ENCODE measurements at regions not wholly inside any gene's neighbourhood (a gene's known extent, or its start where the extent isn't known, plus 50 kb on each side); places are given as distances from the start of the nearest gene placed in this dataset.
A peak's percentile ranks its signal among the peaks of the same experiment; 100 is the strongest.
"Not testable (repeated sequence)": the region's sequence is repeated elsewhere in the genome, so short reads cannot be mapped to it uniquely, and the experiment has no call there.

DNA sequence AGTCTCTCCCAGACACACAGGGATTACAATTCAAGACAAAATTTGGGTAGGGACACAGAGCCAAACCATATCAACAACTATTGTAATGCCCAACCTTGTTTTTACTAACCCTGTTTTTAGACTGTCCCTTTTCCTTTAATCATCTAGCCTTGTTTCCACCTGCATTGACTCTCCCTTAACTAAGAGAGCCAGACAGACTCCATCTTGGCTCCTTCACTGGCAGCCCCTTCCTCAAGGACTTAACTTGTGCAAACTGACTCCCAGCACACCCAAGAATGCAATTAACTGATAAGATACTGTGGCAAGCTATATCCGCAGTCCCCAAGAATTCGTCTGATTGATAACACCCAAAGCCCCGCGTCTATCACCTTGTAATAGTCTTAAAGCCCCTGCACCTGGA lies 151.8 kb upstream of the DGKB start:
- not testable (repeated sequence) for DNase-seq (ENCODE audit: low read depth in 2 of 2)

DNA sequence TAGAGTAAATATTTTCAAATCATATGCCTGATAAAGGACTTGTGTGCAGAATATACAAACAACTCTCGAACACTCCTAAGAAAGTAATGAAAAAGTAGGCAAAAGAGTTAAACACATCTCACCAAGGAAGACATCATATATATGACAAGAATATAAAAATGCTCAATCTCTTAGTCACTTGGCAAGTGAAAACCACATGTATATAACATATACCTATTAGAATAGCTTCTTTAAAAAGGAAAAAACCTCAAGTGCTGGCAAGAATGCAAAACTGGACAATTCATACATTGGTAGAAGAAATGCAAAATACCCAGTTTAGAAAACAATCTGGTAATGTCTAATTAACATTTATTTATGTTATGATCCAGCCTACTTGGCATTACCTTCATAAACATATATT lies 146.6 kb upstream of the DGKB start:
- DNase-seq (ENCODE audit: low read depth in 2 of 2) = no peak

DNA sequence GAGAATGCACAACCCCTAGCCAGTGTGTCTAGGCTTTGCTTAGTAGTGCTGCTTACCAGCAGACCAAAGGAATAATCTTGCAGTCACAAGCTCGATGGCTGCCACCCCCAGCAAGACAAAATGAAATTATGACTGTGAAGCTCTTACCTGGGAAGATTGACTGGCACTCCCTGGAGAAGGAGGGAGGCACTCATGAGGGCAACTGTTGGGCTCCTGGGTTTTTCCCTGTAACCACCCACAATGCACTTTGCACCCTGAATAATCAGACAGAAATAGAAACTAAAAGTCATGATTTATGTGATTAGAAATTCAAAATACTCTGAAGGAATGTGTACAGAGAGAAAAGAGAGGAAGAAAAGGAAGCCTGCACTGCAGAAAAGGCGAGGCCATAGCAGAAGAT lies 144.3 kb upstream of the DGKB start:
- no peak for DNase-seq (ENCODE audit: low read depth in 2 of 2)

DNA sequence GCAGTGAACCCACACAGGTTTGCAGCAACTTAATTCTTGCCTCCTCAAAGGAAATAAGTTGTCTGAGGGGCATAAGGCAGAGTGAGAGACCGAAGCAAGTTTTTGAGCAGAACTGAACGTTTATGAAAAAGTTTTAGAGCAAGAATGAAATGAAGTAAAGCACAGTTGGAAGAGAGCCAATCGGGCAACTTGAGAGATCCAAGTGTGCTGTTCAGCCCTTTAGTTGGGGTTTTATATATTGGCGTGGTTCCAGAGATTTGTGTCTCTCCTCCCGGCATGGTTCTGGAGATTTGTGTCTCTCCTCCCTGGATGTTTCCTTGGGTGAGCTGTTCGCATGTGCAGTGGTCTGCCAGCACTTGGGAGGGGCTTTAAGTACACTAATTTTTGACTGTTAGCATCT lies 141.4 kb upstream of the DGKB start:
- no peak for DNase-seq (ENCODE audit: low read depth in 2 of 2)

- peak in 1 of 2 donors; percentile 12 for DNase-seq (ENCODE audit: low read depth in 2 of 2)
Measured at GRCh38 chr7:15042285-15043065, 139.9 kb upstream of the DGKB start.

GRCh38 chr7:15041226-15041625 lies 138.7 kb upstream of the DGKB start:
- no peak for DNase-seq (ENCODE audit: low read depth in 2 of 2)

- DNase-seq (ENCODE audit: low read depth in 2 of 2) = no peak
Measured at GRCh38 chr7:15035814-15036213, 133.3 kb upstream of the DGKB start.

- DNase-seq (ENCODE audit: low read depth in 2 of 2) = no peak
Measured at GRCh38 chr7:15033039-15033438, 130.5 kb upstream of the DGKB start.

GRCh38 chr7:15018981-15019380 lies 116.4 kb upstream of the DGKB start:
- DNase-seq (ENCODE audit: low read depth in 2 of 2) = no peak

GRCh38 chr7:15016766-15017165 lies 114.2 kb upstream of the DGKB start:
- peak; percentile 23 to 54 for DNase-seq (ENCODE audit: low read depth in 2 of 2)

DNA sequence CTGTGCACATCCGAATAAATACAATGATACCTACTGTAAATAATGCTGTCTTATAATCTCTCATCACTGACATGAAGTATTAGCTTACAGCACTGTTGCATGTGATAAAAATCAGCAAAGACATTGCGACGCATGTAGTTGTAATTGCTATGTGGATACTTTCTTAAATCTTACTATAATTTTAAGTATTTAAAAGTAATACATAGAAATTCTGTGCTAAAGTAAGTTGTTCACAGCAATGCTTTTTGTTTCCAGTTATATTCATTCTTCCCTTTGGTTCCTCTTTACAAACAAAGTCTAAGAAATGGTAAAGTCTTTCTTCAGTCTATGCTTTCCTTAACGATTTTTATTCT lies 113.7 kb upstream of the DGKB start:
- DNase-seq (ENCODE audit: low read depth in 2 of 2) = no peak

DNA sequence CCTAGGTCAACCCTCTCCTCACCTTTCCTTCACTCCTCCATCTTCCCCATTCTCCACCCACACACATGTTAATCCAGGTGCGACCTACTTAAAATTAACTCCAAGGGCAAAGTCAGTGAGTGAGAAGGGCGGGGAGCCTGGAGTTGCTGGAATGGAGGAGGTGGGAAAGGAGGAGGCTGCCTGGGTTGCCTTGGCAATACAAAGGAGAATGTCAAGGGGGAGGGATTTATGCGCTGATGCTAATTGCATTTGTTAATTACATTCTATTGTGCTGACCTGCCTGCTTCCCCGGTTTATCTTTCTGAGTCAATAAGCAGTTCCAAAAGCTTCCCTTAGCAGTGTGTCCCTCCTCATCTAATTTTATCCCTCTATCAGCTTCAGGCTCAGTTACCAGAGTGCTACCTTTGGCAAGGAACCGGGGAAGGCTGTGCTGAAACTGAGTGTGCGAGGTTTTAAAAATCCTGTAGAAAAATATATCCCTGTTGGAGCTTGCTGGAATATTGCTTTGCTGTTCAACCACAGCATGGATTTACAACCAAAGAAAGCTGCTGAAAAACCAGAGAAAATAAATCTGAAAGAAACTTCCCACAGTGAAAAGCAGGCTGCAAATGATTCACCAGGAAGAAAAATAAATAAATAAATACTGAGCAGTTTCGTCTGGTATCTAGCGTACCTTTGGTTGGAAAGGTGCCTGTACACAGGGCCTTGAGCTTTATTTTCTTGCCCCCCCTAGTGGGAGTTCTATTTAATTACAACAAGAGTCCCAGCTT lies 113.2 kb upstream of the DGKB start:
- peak; percentile 74 to 82 for DNase-seq (ENCODE audit: low read depth in 2 of 2)

GRCh38 chr7:15012135-15012534 lies 109.6 kb upstream of the DGKB start:
- DNase-seq (ENCODE audit: low read depth in 2 of 2) = no peak

- DNase-seq (ENCODE audit: low read depth in 2 of 2) = no peak
Measured at GRCh38 chr7:15011289-15011688, 108.7 kb upstream of the DGKB start.

DNA sequence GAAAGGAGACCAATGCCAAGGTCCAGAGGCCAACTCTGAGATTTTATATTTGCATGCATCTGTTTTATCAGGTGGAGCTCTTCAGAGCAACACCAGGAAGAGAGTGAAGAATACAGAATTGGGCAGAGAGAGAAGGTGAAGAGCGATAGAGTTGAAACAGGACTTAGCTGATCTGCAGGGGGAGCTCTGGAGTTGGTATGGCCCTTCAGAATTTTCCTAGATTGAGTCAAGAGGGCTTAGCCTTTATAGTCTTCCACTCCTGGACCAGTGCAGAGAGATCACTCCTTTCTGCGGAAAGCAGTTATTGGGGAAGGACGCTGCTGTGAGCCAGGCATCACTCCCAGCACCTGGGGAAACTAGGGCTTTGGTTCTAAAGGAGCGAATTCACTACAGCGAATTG lies 105.0 kb upstream of the DGKB start:
- peak in 1 of 2 donors; percentile 15 for DNase-seq (ENCODE audit: low read depth in 2 of 2)

GRCh38 chr7:15005672-15006071 lies 103.1 kb upstream of the DGKB start:
- DNase-seq (ENCODE audit: low read depth in 2 of 2) = no peak

DNA sequence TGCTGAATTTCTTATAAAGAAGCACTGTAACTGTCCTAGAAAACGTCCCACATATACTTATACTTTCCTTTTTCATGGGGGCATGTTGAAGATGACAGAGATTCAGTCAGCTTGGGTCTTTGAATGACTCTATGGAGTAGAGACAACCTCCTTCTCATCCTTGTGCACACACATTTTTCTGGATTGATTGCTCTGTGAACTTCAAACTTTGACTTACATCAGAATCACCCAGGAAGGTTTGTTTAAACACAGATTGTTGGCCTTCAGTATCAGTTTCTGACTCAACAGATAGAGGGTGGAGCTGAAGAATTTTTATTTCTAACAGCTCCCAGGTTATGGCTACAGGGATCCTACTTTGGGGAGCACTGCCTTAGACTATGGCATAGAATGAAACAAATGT lies 97.6 kb upstream of the DGKB start:
- no peak for DNase-seq (ENCODE audit: low read depth in 2 of 2)

DNA sequence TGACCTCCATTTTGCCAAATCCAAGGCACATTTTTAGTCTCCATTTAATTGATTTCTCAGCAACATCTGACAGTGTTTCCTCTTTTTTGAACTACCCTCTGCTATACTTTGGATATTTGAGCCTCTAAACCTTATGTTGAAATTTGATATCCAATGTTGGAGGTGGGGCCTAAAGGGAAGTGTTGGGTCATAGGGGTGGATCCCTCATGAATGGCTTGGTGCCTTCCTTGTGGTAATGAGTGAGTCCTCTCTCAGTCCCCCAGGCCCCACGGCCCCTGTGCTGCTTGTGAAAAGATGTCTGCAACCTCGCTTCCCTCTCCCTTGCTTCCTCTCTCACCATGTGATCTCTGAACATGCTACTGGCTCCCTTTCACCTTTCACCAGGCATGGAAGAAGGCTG lies 96.8 kb upstream of the DGKB start:
- DNase-seq (ENCODE audit: low read depth in 2 of 2) = no peak

- DNase-seq (ENCODE audit: low read depth in 2 of 2) = no peak
Measured at GRCh38 chr7:14995774-14996173, 93.2 kb upstream of the DGKB start.

DNA sequence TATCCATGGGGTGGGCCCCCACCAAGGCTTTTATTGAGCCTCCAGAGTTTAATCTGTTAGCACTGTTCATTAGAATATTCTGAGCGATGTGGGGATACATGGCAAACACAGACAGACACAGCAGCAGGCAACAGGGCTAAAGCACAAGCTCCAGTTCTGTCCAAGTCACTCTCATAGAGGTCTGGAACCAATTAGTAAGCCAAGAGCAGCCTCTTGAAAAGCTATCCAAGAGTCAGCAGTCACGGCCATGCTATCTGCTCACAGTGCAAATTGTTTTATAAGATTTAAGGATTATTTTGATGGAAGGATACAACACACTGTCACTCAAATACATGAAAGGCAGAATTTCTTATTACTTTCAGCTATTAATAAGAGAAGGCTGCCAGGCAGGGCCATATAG lies 86.4 kb upstream of the DGKB start:
- DNase-seq (ENCODE audit: low read depth in 2 of 2) = no peak

GRCh38 chr7:14978687-14979086 lies 76.1 kb upstream of the DGKB start:
- DNase-seq (ENCODE audit: low read depth in 2 of 2) = peak in 1 of 2 donors; percentile 73

DNA sequence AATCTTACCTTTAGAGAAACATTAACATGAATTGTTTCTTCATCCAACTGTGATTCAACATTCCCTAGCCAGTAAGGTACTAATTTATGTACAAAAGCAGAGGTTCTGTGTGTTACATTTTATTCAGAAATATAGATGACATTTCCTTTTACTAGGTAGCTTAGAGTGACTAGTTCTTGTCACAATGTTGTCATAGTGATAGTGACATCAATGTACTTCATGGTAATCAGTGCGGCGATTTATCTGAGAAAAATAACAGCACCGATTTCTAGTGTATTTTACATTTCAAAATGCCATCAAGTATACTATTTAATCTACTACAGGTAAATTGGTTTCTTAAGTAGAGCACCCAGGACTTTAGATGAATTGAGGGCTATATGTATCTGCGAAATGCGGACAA lies 72.1 kb upstream of the DGKB start:
- DNase-seq (ENCODE audit: low read depth in 2 of 2) = no peak
